HG03097 (cell line): ENCODE measurements at regions not wholly inside any gene's neighbourhood (a gene's known extent, or its start where the extent isn't known, plus 50 kb on each side); places are given as distances from the start of the nearest gene placed in this dataset.

ENCODE experiments used
- ATAC-seq: cut with Tn5 transposase; IDR thresholded peaks from one replicate; pipeline ENCODE4 v1.9.1; 2021; ENCODE audit not compliant: unreplicated experiment, low FRiP score

GRCh38 chr6:56407883-56408410 is 160.6 kb upstream of the COL21A1 start:
- ATAC-seq = no peak

GRCh38 chr6:56406276-56407269 is 159.2 kb upstream of the COL21A1 start:
- ATAC-seq = no peak

GRCh38 chr6:56404599-56404998 is 157.2 kb upstream of the COL21A1 start:
- no peak for ATAC-seq

- no peak for ATAC-seq
Observed at GRCh38 chr6:56403745-56404144, 156.4 kb upstream of the COL21A1 start.

- ATAC-seq = no peak
Observed at GRCh38 chr6:56401477-56402070, 154.2 kb upstream of the COL21A1 start.

- no peak for ATAC-seq
Observed at GRCh38 chr6:56400273-56400672, 152.9 kb upstream of the COL21A1 start.

GRCh38 chr6:56399672-56400263 is 152.4 kb upstream of the COL21A1 start:
- no peak for ATAC-seq

- ATAC-seq = no peak
Observed at GRCh38 chr6:56399250-56399671, 151.9 kb upstream of the COL21A1 start.

GRCh38 chr6:56396435-56396834 is 149.1 kb upstream of the COL21A1 start:
- ATAC-seq = no peak

- ATAC-seq = no peak
Observed at GRCh38 chr6:56393615-56394612, 146.5 kb upstream of the COL21A1 start.

- ATAC-seq = no peak
Observed at GRCh38 chr6:56388415-56388755, 141.0 kb upstream of the COL21A1 start.

- no peak for ATAC-seq
Observed at GRCh38 chr6:56387621-56388414, 140.4 kb upstream of the COL21A1 start.

- ATAC-seq = no peak
Observed at GRCh38 chr6:56386717-56387116, 139.3 kb upstream of the COL21A1 start.

- ATAC-seq = no peak
Observed at GRCh38 chr6:56385981-56386593, 138.7 kb upstream of the COL21A1 start.

- ATAC-seq = no peak
Observed at GRCh38 chr6:56383160-56383559, 135.8 kb upstream of the COL21A1 start.

GRCh38 chr6:56382416-56382940 is 135.1 kb upstream of the COL21A1 start:
- ATAC-seq = no peak

GRCh38 chr6:56381801-56382251 is 134.4 kb upstream of the COL21A1 start:
- no peak for ATAC-seq

- no peak for ATAC-seq
Observed at GRCh38 chr6:56380476-56380875, 133.1 kb upstream of the COL21A1 start.
